OCI-LY1 (cell line): ENCODE measurements at regions not wholly inside any gene's neighbourhood (a gene's known extent, or its start where the extent isn't known, plus 50 kb on each side); places are given as distances from the start of the nearest gene placed in this dataset.

Source experiments
- H2AFZ ChIP-seq: fragments of 200-600 bp; sonication (generic), shearing (Covaris generic); 2 replicates; pipeline ENCODE4 v1.6.0; 2014; ENCODE audit warnings: antibody characterized with exemption, mild to moderate bottlenecking, low read length
- H3F3A ChIP-seq: fragments of 200-600 bp; sonication (generic), shearing (Covaris generic); 2 replicates; pipeline ENCODE4 v1.6.0; 2014; ENCODE audit warnings: mild to moderate bottlenecking, antibody characterized with exemption, low read length, moderate library complexity; ENCODE audit not compliant: insufficient read depth
- H3K27ac ChIP-seq: fragments of 200-600 bp; sonication (generic); 2 replicates; pipeline ENCODE4 v1.5.1; 2014; ENCODE audit warnings: low read length, mixed run types, mild to moderate bottlenecking, low read depth; ENCODE audit not compliant: poor library complexity, severe bottlenecking
- H3K27me3 ChIP-seq: fragments of 200-600 bp; sonication (generic); 2 replicates; pipeline ENCODE4 v1.6.0; 2014; ENCODE audit warnings: antibody characterized with exemption, mild to moderate bottlenecking, low read length, moderate library complexity; ENCODE audit not compliant: insufficient read depth
- H3K36me3 ChIP-seq: fragments of 200-600 bp; sonication (generic); 2 replicates; pipeline ENCODE4 v1.6.1; 2014; ENCODE audit warnings: mild to moderate bottlenecking, antibody characterized with exemption, low read length, moderate library complexity, mixed read lengths; ENCODE audit not compliant: insufficient read depth
- H3K4me1 ChIP-seq: fragments of 200-600 bp; sonication (generic); 2 replicates; pipeline ENCODE4 v1.5.1; 2014; ENCODE audit warnings: mild to moderate bottlenecking, low read length, moderate library complexity; ENCODE audit not compliant: insufficient read depth, severe bottlenecking
- H3K4me2 ChIP-seq: fragments of 200-600 bp; sonication (generic), shearing (Covaris generic); 2 replicates; pipeline ENCODE4 v1.6.1; 2014; ENCODE audit warnings: low read length
- H3K4me3 ChIP-seq: fragments of 200-600 bp; sonication (generic); 2 replicates; pipeline ENCODE4 v1.5.1; 2014; ENCODE audit warnings: low read length, low read depth, mild to moderate bottlenecking, mixed read lengths; ENCODE audit not compliant: poor library complexity, severe bottlenecking
- H3K79me2 ChIP-seq: fragments of 200-600 bp; shearing (Covaris generic); 2 replicates; pipeline ENCODE4 v1.6.1; 2016; ENCODE audit warnings: mixed run types, low read length, mixed read lengths; ENCODE audit not compliant: insufficient read depth
- H3K9ac ChIP-seq: fragments of 200-600 bp; sonication (generic), shearing (Covaris generic); 2 replicates; pipeline ENCODE4 v1.6.1; 2014; ENCODE audit warnings: mild to moderate bottlenecking, low read length, mixed read lengths
- H3K9me2 ChIP-seq: fragments of 200-600 bp; sonication (generic), shearing (Covaris generic); 2 replicates; pipeline ENCODE4 v1.6.1; 2014; ENCODE audit warnings: low read depth, mild to moderate bottlenecking, low read length, mixed read lengths
- H3K9me3 ChIP-seq: fragments of 200-600 bp; shearing (Covaris generic); 2 replicates; pipeline ENCODE4 v1.6.1; 2014; ENCODE audit warnings: low read length, mixed read lengths
- H4K20me1 ChIP-seq: fragments of 200-600 bp; sonication (generic), shearing (Covaris generic); 2 replicates; pipeline ENCODE4 v1.6.0; 2016; ENCODE audit warnings: mild to moderate bottlenecking, low read length; ENCODE audit not compliant: insufficient read depth
- CTCF ChIP-seq: fragments of 200-600 bp; sonication (generic), shearing (Covaris generic); IDR thresholded peaks from 2 replicates; pipeline ENCODE4 v1.5.1; 2017; ENCODE audit warnings: mild to moderate bottlenecking, antibody characterized with exemption, low read length, moderate library complexity, mixed read lengths
- EZH2 ChIP-seq: fragments of 200-600 bp; sonication (generic), shearing (Covaris generic); IDR thresholded peaks from 2 replicates; pipeline ENCODE4 v1.8.0; 2017; ENCODE audit warnings: borderline replicate concordance, mixed run types, mild to moderate bottlenecking, antibody characterized with exemption, low read length, moderate library complexity, mixed read lengths

GRCh38 chr5:32942225-32942989, 231.3 kb downstream of the NPR3 start:
- H3K9ac ChIP-seq = no peak overlapping the region
- no peaks in the 10 kb centered on the region for H3K36me3 ChIP-seq
- no peaks in the 10 kb centered on the region for H4K20me1 ChIP-seq
- no peak overlapping the region for H3K4me3 ChIP-seq
- H3K79me2 ChIP-seq = no peaks in the 10 kb centered on the region
- no peaks in the 10 kb centered on the region for H3F3A ChIP-seq
- H3K4me1 ChIP-seq = no peaks in the 10 kb centered on the region
- H3K4me2 ChIP-seq = no peak overlapping the region
- H2AFZ ChIP-seq = no peak overlapping the region
- TF ChIP-seq EZH2 (no peak), CTCF (peak; percentile 69)
- no peak overlapping the region for H3K27ac ChIP-seq
- H3K9me3 ChIP-seq = no peaks in the 10 kb centered on the region
- H3K27me3 ChIP-seq = no peaks in the 10 kb centered on the region
- no peaks in the 10 kb centered on the region for H3K9me2 ChIP-seq

GRCh38 chr5:32949286-32949970, 238.3 kb downstream of the NPR3 start:
- H3K9ac ChIP-seq = no peak overlapping the region
- no peak for TF ChIP-seq EZH2
- no peak for TF ChIP-seq CTCF
- no peak overlapping the region for H3K4me3 ChIP-seq
- no peaks in the 10 kb centered on the region for H3K36me3 ChIP-seq
- no peaks in the 10 kb centered on the region for H3K79me2 ChIP-seq
- H3K4me2 ChIP-seq = no peak overlapping the region
- H3K4me1 ChIP-seq = no peaks in the 10 kb centered on the region
- no peaks in the 10 kb centered on the region for H4K20me1 ChIP-seq
- H3K9me3 ChIP-seq = no peaks in the 10 kb centered on the region
- no peaks in the 10 kb centered on the region for H3K9me2 ChIP-seq
- H3K27me3 ChIP-seq = no peaks in the 10 kb centered on the region
- H2AFZ ChIP-seq = no peak overlapping the region
- no peak overlapping the region for H3K27ac ChIP-seq
- no peaks in the 10 kb centered on the region for H3F3A ChIP-seq

- Histone ChIP-seq H3K27ac (no peak overlapping the region), H2AFZ (no peak overlapping the region)
Measured at GRCh38 chr5:32951003-32951402, 239.9 kb downstream of the NPR3 start.

More at GRCh38 chr5:32951003-32951402, 239.9 kb downstream of the NPR3 start:
- no peak overlapping the region for H3K4me3 ChIP-seq
- H3F3A ChIP-seq = no peaks in the 10 kb centered on the region
- H3K9me3 ChIP-seq = no peaks in the 10 kb centered on the region
- TF ChIP-seq EZH2 (no peak), CTCF (no peak)
- no peak overlapping the region for H3K9ac ChIP-seq
- no peaks in the 10 kb centered on the region for H3K27me3 ChIP-seq
- H3K4me1 ChIP-seq = no peaks in the 10 kb centered on the region
- no peaks in the 10 kb centered on the region for H4K20me1 ChIP-seq
- no peaks in the 10 kb centered on the region for H3K9me2 ChIP-seq
- H3K79me2 ChIP-seq = no peaks in the 10 kb centered on the region
- H3K4me2 ChIP-seq = no peak overlapping the region
- no peaks in the 10 kb centered on the region for H3K36me3 ChIP-seq
